HAP-1 (cell line): ENCODE measurements at regions not wholly inside any gene's neighbourhood (a gene's known extent, or its start where the extent isn't known, plus 50 kb on each side); places are given as distances from the start of the nearest gene placed in this dataset.
A peak's percentile ranks its signal among the peaks of the same experiment; 100 is the strongest.
"Not testable (repeated sequence)": the region's sequence is repeated elsewhere in the genome, so short reads cannot be mapped to it uniquely, and the experiment has no call there.

Experiments
- DNase-seq, 2 experiments: peaks; one replicate each; pipeline ENCODE4 v3.0.0-alpha.2; 2016 to 2020; ENCODE audit warnings: low spot score in 2 of 2
- H3K27me3 ChIP-seq: fragments of 250-450 bp; sonication (Bioruptor Pico); 2 replicates; pipeline ENCODE4 v1.5.1; 2020; ENCODE audit warnings: low read depth, mild to moderate bottlenecking, moderate library complexity
- H3K36me3 ChIP-seq: fragments of 250-450 bp; sonication (Bioruptor Pico); replicated peaks from 2 replicates; pipeline ENCODE4 v1.5.1; 2020; ENCODE audit warnings: mild to moderate bottlenecking
- H3K4me1 ChIP-seq: fragments of 250-450 bp; sonication (Bioruptor Pico); 2 replicates; pipeline ENCODE4 v1.5.1; 2020; ENCODE audit warnings: mild to moderate bottlenecking
- H3K4me3 ChIP-seq: fragments of 250-450 bp; sonication (Bioruptor Pico); 2 replicates; pipeline ENCODE4 v1.5.1; 2020; ENCODE audit warnings: mild to moderate bottlenecking, moderate library complexity
- H3K9me3 ChIP-seq: fragments of 250-450 bp; sonication (Bioruptor Pico); 2 replicates; pipeline ENCODE4 v1.5.1; 2020; ENCODE audit warnings: mild to moderate bottlenecking, moderate library complexity
- in situ Hi-C: fragments of 300-500 bp; cut with MboI; formaldehyde crosslinking; loops from 3 replicates; pipeline ENCODE4 v1.14.3; 2020; ENCODE audit warnings: low sequenced_read_pairs, inconsistent platforms, mixed read lengths

GRCh38 chr2:180799141-180799540 is 181.3 kb upstream of the UBE2E3 start:
- Histone ChIP-seq H3K36me3 (no peaks in the 10 kb centered on the region), H3K4me1 (peaks cover 7% of the 10 kb centered on the region), H3K27me3 (no peaks in the 10 kb centered on the region), H3K4me3 (no peak overlapping the region), H3K9me3 (no peaks in the 10 kb centered on the region)
- in situ Hi-C loops, result no loop called here
- no peak for DNase-seq

GRCh38 chr2:180790891-180791290 is 189.5 kb upstream of the UBE2E3 start:
- Histone ChIP-seq H3K27me3 (no peaks in the 10 kb centered on the region), H3K4me3 (no peak overlapping the region), H3K36me3 (no peaks in the 10 kb centered on the region), H3K9me3 (no peaks in the 10 kb centered on the region), H3K4me1 (no peaks in the 10 kb centered on the region)
- DNase-seq, result no peak
- in situ Hi-C loops, result no loop called here

DNA sequence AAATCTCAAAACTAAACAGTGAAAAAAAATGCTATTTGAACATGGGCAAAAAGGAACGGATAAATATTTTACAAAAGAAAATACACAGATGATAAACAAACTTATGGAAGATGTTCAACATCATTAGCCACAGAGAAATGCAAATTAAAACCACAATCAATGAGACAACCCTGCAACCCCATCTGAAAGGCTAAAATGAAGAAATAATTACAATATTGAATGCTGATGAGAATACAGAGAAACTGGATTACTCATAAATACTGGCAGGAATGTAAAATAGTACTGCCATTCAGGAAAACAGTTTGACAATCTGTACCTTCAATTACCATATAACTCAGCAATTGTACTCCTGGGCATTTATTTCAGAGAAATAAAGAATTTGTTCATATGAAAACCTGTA is 193.1 kb upstream of the UBE2E3 start:
- in situ Hi-C loops, result no loop called here
- no peak overlapping the region for H3K4me3 ChIP-seq
- no peaks in the 10 kb centered on the region for H3K36me3 ChIP-seq
- no peaks in the 10 kb centered on the region for H3K27me3 ChIP-seq
- no peak for DNase-seq
- H3K9me3 ChIP-seq, result no peaks in the 10 kb centered on the region
- no peaks in the 10 kb centered on the region for H3K4me1 ChIP-seq

DNA sequence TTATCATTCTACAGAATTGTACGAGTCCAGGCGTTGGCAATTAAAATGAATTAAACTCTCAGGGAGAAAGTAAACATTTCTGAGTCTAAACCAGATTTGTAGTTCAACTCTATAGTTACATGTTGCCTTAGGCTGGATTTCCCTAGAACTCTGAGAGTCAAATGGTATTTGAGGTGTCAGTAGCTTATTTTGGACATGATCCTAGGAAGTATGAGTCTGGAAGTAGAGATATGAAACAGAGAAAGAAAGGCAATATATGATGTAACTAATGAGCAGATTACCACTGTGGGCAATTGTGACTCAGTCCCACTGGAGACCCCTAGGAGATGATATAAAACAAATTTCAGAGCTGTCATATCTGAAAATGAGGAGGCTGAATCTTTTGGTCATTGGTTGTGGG is 199.1 kb upstream of the UBE2E3 start:
- peaks cover 14% of the 10 kb centered on the region for H3K4me1 ChIP-seq
- no peak for DNase-seq
- no peaks in the 10 kb centered on the region for H3K9me3 ChIP-seq
- H3K27me3 ChIP-seq, result no peaks in the 10 kb centered on the region
- in situ Hi-C loops, result no loop called here
- H3K4me3 ChIP-seq, result no peak overlapping the region
- H3K36me3 ChIP-seq, result no peaks in the 10 kb centered on the region

DNA sequence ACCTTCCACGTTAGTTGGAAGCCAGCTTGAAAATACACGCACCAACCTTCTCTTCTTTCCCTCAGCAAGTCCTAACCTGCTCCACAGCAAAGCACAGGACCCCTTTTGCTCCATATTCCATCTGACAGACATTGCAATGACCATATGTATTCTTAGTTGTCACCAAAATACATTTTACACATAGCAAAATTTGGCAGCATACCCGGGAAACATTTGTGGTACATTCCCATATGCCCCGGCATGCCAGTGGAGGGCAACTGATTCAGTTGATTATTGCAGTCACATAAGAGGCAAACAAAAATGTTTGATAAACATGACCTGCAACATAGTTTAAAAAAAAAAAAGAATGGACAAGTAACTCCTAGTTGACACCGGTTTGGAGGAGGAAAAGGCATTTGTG is 202.1 kb upstream of the UBE2E3 start:
- Histone ChIP-seq H3K9me3 (no peaks in the 10 kb centered on the region), H3K4me1 (peaks cover 16% of the 10 kb centered on the region), H3K36me3 (no peaks in the 10 kb centered on the region), H3K4me3 (no peak overlapping the region), H3K27me3 (no peaks in the 10 kb centered on the region)
- DNase-seq, result no peak
- in situ Hi-C loops, result no loop called here

- Histone ChIP-seq H3K36me3 (no peaks in the 10 kb centered on the region), H3K4me1 (peaks cover 16% of the 10 kb centered on the region), H3K27me3 (no peaks in the 10 kb centered on the region), H3K4me3 (no peak overlapping the region), H3K9me3 (no peaks in the 10 kb centered on the region)
- in situ Hi-C loops, result no loop called here
- peak; percentile 12 to 64 for DNase-seq
Measured at GRCh38 chr2:180776921-180777320, 203.5 kb upstream of the UBE2E3 start.

DNA sequence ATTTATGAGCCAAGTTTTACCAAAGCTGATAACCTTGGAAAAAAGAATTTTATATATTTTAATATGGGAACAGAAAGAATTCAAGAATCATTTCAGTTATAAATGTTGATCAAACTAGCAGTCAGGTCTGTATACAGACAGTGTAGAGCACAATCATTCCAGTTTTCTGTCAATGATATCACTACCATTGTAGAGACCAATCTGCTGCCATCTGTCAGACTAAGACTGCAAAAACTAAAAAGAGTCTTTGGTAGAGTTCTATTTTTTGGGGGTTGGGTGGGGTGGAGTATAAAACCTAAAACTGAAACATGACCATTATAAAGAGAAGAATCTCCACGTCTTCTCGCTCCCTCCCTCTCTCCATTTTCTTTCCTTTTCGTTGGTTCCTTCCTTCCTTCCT is 204.7 kb upstream of the UBE2E3 start:
- Histone ChIP-seq H3K4me1 (peaks cover 16% of the 10 kb centered on the region), H3K36me3 (no peaks in the 10 kb centered on the region), H3K9me3 (no peaks in the 10 kb centered on the region), H3K27me3 (no peaks in the 10 kb centered on the region), H3K4me3 (no peak overlapping the region)
- no peak for DNase-seq
- in situ Hi-C loops, result no loop called here

GRCh38 chr2:180765316-180765715 is 215.1 kb upstream of the UBE2E3 start:
- H3K9me3 ChIP-seq, in situ Hi-C loops, H3K4me3 ChIP-seq, H3K36me3 ChIP-seq, H3K27me3 ChIP-seq: not testable (repeated sequence)
- DNase-seq, result peak in 1 of 2 experiments; percentile 9
- H3K4me1 ChIP-seq, result peaks cover 11% of the 10 kb centered on the region

DNA sequence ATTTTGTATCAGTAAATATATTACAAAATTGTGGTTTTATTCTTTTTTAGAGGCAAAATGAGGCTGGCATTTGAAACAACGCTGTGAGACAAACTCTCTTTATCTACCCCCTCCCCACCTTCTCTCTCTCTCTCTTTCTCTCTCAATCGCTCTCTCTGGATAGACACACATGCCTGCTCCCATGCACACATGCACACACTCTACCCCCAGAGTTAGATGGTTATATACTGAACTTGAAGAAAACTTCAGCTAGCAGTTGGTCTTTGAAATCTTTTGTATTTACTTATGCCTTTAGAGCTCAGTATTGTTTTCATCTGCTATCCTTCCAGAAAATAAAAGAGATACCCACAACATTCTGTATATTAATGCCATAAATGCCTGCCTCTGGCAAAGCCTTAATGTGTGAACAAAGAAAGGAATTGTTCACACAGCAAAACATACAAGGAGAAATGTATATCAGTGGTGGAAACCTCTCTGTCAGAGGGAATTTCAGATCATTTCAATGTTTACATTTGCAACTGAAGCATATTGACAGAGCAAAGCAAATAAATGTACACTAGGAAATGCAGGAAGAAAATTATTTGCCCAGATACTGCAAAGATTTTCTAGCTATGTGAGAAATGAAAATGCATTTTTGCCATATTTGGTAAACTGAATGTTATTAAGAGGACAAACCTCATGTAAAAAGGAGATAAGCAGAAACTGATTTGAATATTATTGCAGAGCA is 217.0 kb upstream of the UBE2E3 start:
- Histone ChIP-seq H3K27me3 (no peaks in the 10 kb centered on the region), H3K36me3 (no peaks in the 10 kb centered on the region), H3K9me3 (no peaks in the 10 kb centered on the region), H3K4me3 (no peak overlapping the region), H3K4me1 (peaks cover 25% of the 10 kb centered on the region)
- in situ Hi-C loops, result no loop called here
- no peak for DNase-seq

GRCh38 chr2:180761224-180761623 is 219.2 kb upstream of the UBE2E3 start:
- Histone ChIP-seq H3K9me3 (no peaks in the 10 kb centered on the region), H3K36me3 (no peaks in the 10 kb centered on the region), H3K4me3 (no peak overlapping the region), H3K27me3 (no peaks in the 10 kb centered on the region), H3K4me1 (peaks cover 25% of the 10 kb centered on the region)
- in situ Hi-C loops, result no loop called here
- no peak for DNase-seq

- H3K4me1 ChIP-seq, result peaks cover 25% of the 10 kb centered on the region
- DNase-seq, result peak in 1 of 2 experiments; percentile 90
- H3K27me3 ChIP-seq, result no peaks in the 10 kb centered on the region
- H3K4me3 ChIP-seq, result no peak overlapping the region
- H3K36me3 ChIP-seq, result no peaks in the 10 kb centered on the region
- no peaks in the 10 kb centered on the region for H3K9me3 ChIP-seq
- in situ Hi-C loops, result no loop called here
Measured at GRCh38 chr2:180759631-180760030, 220.8 kb upstream of the UBE2E3 start.

DNA sequence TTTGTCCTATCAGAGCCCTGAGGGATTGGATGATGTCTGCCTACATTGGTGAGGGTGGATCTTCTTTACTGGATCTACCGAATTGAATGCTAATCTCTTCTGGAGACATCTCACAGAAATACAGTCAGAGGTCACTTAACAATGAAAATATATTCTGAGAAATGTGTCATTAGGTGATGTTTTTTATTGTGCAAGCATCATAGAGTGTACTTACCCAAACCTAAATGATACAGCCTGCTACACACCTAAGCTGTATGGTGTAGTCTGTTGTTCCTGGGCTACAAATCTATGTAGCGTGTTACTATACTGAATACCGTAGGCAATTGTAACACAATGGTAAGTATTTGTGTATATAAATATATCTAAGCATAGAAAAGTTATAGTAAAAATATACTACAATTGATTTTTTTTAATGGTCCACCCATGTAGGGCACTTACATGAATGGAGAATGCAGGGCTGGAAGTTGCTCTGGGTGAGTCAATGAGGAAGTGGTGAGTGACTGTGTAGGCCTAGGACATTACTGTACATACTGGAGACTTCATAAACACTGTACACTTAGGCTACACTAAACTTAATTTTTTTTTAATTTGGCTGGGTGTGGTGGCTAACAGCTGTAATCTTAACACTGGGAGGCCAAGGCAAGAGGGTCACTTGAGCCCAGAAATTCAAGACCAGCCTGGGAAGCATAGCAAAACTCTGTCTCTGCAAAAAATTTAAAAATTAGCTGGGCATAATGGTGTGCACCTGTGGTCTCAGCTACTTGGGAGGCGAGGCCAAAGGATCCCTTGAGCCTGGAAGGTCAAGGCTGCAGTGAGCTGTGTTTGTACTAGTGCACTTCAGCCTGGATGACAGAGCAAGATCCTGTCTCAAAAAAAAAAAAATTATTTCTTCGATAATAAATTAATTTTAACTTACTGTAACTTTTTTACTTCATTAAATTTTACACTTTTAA is 226.3 kb upstream of the UBE2E3 start:
- Histone ChIP-seq H3K9me3 (no peaks in the 10 kb centered on the region), H3K36me3 (no peaks in the 10 kb centered on the region)
- DNase-seq, result no peak

GRCh38 chr2:180751306-180751920 is 229.0 kb upstream of the UBE2E3 start:
- in situ Hi-C loops, result no loop called here
- no peak for DNase-seq
- Histone ChIP-seq H3K36me3 (no peaks in the 10 kb centered on the region), H3K9me3 (no peaks in the 10 kb centered on the region), H3K27me3 (no peaks in the 10 kb centered on the region), H3K4me1 (no peaks in the 10 kb centered on the region), H3K4me3 (no peak overlapping the region)

More for the DNA sequence above, 226.3 kb upstream of the UBE2E3 start:
- Histone ChIP-seq H3K4me3 (no peak overlapping the region), H3K27me3 (no peaks in the 10 kb centered on the region), H3K4me1 (peaks cover 4% of the 10 kb centered on the region; the same call in 1 of the 2 replicates)
- in situ Hi-C loops, result no loop called here

DNA sequence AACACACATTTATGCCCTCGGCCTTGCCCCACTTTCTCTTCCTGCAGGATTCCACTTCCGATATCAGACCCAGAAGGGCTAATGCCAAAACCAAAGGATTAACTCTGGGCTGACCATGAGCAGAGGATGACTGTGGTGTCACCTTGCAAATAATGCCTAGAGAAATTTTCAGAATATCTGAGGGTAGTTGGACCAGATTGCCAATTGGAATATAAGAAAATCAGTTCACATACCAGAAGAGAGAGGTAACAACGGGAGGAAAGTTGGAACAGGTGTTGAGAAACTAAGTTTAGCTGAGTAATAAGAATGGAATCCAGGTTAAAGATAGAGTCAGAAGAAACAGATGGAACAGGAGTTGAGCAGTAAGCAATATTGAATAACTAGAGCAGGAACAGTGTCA is 232.7 kb upstream of the UBE2E3 start:
- Histone ChIP-seq H3K36me3 (no peaks in the 10 kb centered on the region), H3K4me3 (no peak overlapping the region), H3K9me3 (no peaks in the 10 kb centered on the region), H3K27me3 (no peaks in the 10 kb centered on the region), H3K4me1 (no peaks in the 10 kb centered on the region)
- DNase-seq, result no peak
- in situ Hi-C loops, result no loop called here
